PC-3 (cell line): ENCODE measurements at regions not wholly inside any gene's neighbourhood (a gene's known extent, or its start where the extent isn't known, plus 50 kb on each side); places are given as distances from the start of the nearest gene placed in this dataset.

ENCODE experiments used
- CTCF ChIP-seq: fragments of 300-600 bp; sonication (generic); conservative IDR thresholded peaks from 2 replicates; pipeline ENCODE4 v1.5.1; 2017; ENCODE audit warnings: antibody characterized with exemption, low read depth, mild to moderate bottlenecking, low read length
- EZH2 ChIP-seq: fragments of 300-600 bp; sonication (generic); IDR thresholded peaks from one replicate; pipeline ENCODE4 v1.6.1; 2017; ENCODE audit warnings: antibody characterized with exemption, mild to moderate bottlenecking, low read length; ENCODE audit not compliant: unreplicated experiment
- EZH2phosphoT487 ChIP-seq: fragments of 300-600 bp; sonication (generic); IDR thresholded peaks from 2 replicates; pipeline ENCODE4 v1.6.1; 2018; ENCODE audit warnings: mild to moderate bottlenecking, antibody characterized with exemption, low read length, borderline replicate concordance

- TF ChIP-seq CTCF (no peak), EZH2 (no peak), EZH2phosphoT487 (no peak)
These were observed 586.6 kb downstream of the TLL1 start for GRCh38 chr4:166459621-166460020.
